PC-3 (cell line): ENCODE measurements at regions not wholly inside any gene's neighbourhood (a gene's known extent, or its start where the extent isn't known, plus 50 kb on each side); places are given as distances from the start of the nearest gene placed in this dataset.

Experiments used
- ATAC-seq: fragments of 200-7000 bp; cut with Tn5 transposase; 2 replicates; pipeline ENCODE4 v1.9.1; 2020; ENCODE audit warnings: mild to moderate bottlenecking, moderate library complexity
- BruUV-seq: library from RNA; stranded (reverse); fragments of 400-500 nt; replicated peaks from 2 replicates; lab custom pipeline; 2021; lab: Mats Ljungman, UMichigan
- CTCF ChIA-PET: fragments of 300-600 bp; sonication (Branson Sonifier 250); formaldehyde crosslinking; loops from one replicate; lab custom pipeline; 2022; ENCODE audit warnings: antibody characterized with exemption; lab: Charles Lee
- POLR2A ChIA-PET: fragments of 300-600 bp; sonication (Branson Sonifier 250); formaldehyde crosslinking; loops from one replicate; lab custom pipeline; 2022; ENCODE audit warnings: antibody characterized with exemption; ENCODE audit not compliant: unreplicated experiment; lab: Charles Lee
- DNase-seq: peaks from one replicate; pipeline ENCODE4 v3.0.0-alpha.2; 2015
- H2AFZ ChIP-seq: fragments of 300-600 bp; sonication (generic); 2 replicates; pipeline ENCODE4 v1.6.0; 2016; ENCODE audit warnings: antibody characterized with exemption, low read length
- H3F3A ChIP-seq: fragments of 300-600 bp; sonication (generic); one replicate; pipeline ENCODE4 v1.6.0; 2017; ENCODE audit warnings: antibody characterized with exemption, low read length, control low read depth, mild to moderate bottlenecking; ENCODE audit not compliant: unreplicated experiment
- H3K27ac ChIP-seq: fragments of 300-600 bp; sonication (generic); 2 replicates; pipeline ENCODE4 v1.5.1; 2016; ENCODE audit warnings: mild to moderate bottlenecking, low read length
- H3K27me3 ChIP-seq: fragments of 300-600 bp; sonication (generic); 2 replicates; pipeline ENCODE4 v1.6.1; 2016; ENCODE audit warnings: low read length, mixed read lengths
- H3K36me3 ChIP-seq: fragments of 300-600 bp; sonication (generic); 2 replicates; pipeline ENCODE4 v1.6.1; 2016; ENCODE audit warnings: low read depth, mixed run types, low read length, mixed read lengths
- H3K4me1 ChIP-seq: fragments of 300-600 bp; sonication (generic); 2 replicates; pipeline ENCODE4 v1.5.1; 2016; ENCODE audit warnings: low read length; ENCODE audit not compliant: insufficient read depth
- H3K4me2 ChIP-seq: fragments of 300-600 bp; sonication (generic); 2 replicates; pipeline ENCODE4 v1.6.0; 2016; ENCODE audit warnings: low read length
- H3K4me3 ChIP-seq: fragments of 300-600 bp; sonication (generic); 2 replicates; pipeline ENCODE4 v1.5.1; 2016; ENCODE audit warnings: mild to moderate bottlenecking, low read length, mixed read lengths
- H3K79me2 ChIP-seq: fragments of 300-600 bp; sonication (generic); 2 replicates; pipeline ENCODE4 v1.6.1; 2017; ENCODE audit warnings: low read length, mixed read lengths
- H3K9ac ChIP-seq: fragments of 300-600 bp; sonication (generic); 2 replicates; pipeline ENCODE4 v1.6.0; 2016; ENCODE audit warnings: mild to moderate bottlenecking, low read length
- H3K9me2 ChIP-seq: fragments of 300-600 bp; sonication (generic); replicated peaks from 2 replicates; pipeline ENCODE4 v1.6.1; 2016; ENCODE audit warnings: mixed run types, low read length, mixed read lengths
- H3K9me3 ChIP-seq: fragments of 300-600 bp; sonication (generic); 2 replicates; pipeline ENCODE4 v1.6.1; 2016; ENCODE audit warnings: low read length, mixed read lengths
- H4K20me1 ChIP-seq: fragments of 300-600 bp; sonication (generic); 2 replicates; pipeline ENCODE4 v1.6.1; 2016; ENCODE audit warnings: low read length, mixed read lengths
- CTCF ChIP-seq: fragments of 300-600 bp; sonication (generic); conservative IDR thresholded peaks from 2 replicates; pipeline ENCODE4 v1.5.1; 2017; ENCODE audit warnings: antibody characterized with exemption, low read depth, mild to moderate bottlenecking, low read length
- EZH2 ChIP-seq: fragments of 300-600 bp; sonication (generic); IDR thresholded peaks from one replicate; pipeline ENCODE4 v1.6.1; 2017; ENCODE audit warnings: antibody characterized with exemption, mild to moderate bottlenecking, low read length; ENCODE audit not compliant: unreplicated experiment
- EZH2phosphoT487 ChIP-seq: fragments of 300-600 bp; sonication (generic); IDR thresholded peaks from 2 replicates; pipeline ENCODE4 v1.6.1; 2018; ENCODE audit warnings: mild to moderate bottlenecking, antibody characterized with exemption, low read length, borderline replicate concordance
- intact Hi-C: fragments of 100-400 bp; cut with micrococcal nuclease; formaldehyde crosslinking; loops from 2 replicates; pipeline ENCODE4 v1.9.0; 2023

- peaks cover 28% of the 10 kb centered on the region for H3K27me3 ChIP-seq
- no peak overlapping the region for H3K4me3 ChIP-seq
- no peak overlapping the region for H3K9ac ChIP-seq
- DNase-seq: no peak
- TF ChIP-seq EZH2 (no peak), EZH2phosphoT487 (no peak), CTCF (no peak)
- CTCF ChIA-PET: no interaction called here
- POLR2A ChIA-PET: no interaction called here
- no peaks in the 10 kb centered on the region for H3K36me3 ChIP-seq
- H3K9me2 ChIP-seq: no peaks in the 10 kb centered on the region
- no TSS peak for BruUV-seq
- H4K20me1 ChIP-seq: no peaks in the 10 kb centered on the region
- no peak overlapping the region for H3K27ac ChIP-seq
- H2AFZ ChIP-seq: no peak overlapping the region
- no peak overlapping the region for H3K4me2 ChIP-seq
- H3K9me3 ChIP-seq: no peaks in the 10 kb centered on the region
- no peak for ATAC-seq
- no peaks in the 10 kb centered on the region for H3K4me1 ChIP-seq
- intact Hi-C loops: no loop called here
- no peaks in the 10 kb centered on the region for H3F3A ChIP-seq
- no peaks in the 10 kb centered on the region for H3K79me2 ChIP-seq
These were observed 54.6 kb upstream of the POU3F1 start for GRCh38 chr1:38101037-38101785.

- H4K20me1 ChIP-seq: no peaks in the 10 kb centered on the region
- no peak overlapping the region for H2AFZ ChIP-seq
- DNase-seq: no peak
- H3K4me1 ChIP-seq: no peaks in the 10 kb centered on the region
- no peak overlapping the region for H3K4me3 ChIP-seq
- H3F3A ChIP-seq: no peaks in the 10 kb centered on the region
- H3K27me3 ChIP-seq: peaks cover 39% of the 10 kb centered on the region
- TF ChIP-seq CTCF (no peak), EZH2 (no peak), EZH2phosphoT487 (no peak)
- ChIA-PET CTCF (no interaction called here), POLR2A (no interaction called here)
- no peak overlapping the region for H3K27ac ChIP-seq
- H3K9me2 ChIP-seq: no peaks in the 10 kb centered on the region
- no peaks in the 10 kb centered on the region for H3K79me2 ChIP-seq
- BruUV-seq: no TSS peak
- intact Hi-C loops: no loop called here
- H3K4me2 ChIP-seq: no peak overlapping the region
- no peak for ATAC-seq
- no peak overlapping the region for H3K9ac ChIP-seq
- H3K9me3 ChIP-seq: no peaks in the 10 kb centered on the region
- H3K36me3 ChIP-seq: no peaks in the 10 kb centered on the region
These were observed 51.7 kb upstream of the POU3F1 start for GRCh38 chr1:38098101-38098847.
